ENCODE measurements at regions not wholly inside any gene's neighbourhood (a gene's known extent, or its start where the extent isn't known, plus 50 kb on each side); places are given as distances from the start of the nearest gene placed in this dataset.

DNA sequence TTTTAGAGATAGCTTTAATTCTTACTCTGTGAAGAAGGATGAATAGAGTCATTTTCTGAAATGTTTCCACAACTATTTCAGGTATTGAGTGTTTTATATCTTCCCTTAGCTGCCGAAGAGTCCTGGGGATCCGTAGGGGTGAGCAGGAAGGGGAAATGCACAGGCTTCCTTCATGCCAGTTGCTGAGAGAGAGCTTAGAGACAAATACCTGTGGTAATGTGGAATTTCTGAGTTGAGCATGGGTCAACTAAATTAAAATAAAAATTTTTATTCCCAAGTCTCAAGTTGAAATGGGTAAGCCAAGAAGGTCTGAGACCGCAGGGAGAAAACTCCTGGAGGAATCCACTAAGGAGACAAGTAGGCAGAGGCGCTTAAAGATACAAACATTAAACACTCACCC lies 185.7 kb downstream of the DAD1 start:
- no peak for DNase-seq (ENCODE audit: extremely low spot score)
- TF ChIP-seq FOXK2 (IDR thresholded peaks at IDR 0.05) (no peak), SP1 (IDR thresholded peaks at IDR 0.05) (no peak), ZNF384 (IDR thresholded peaks at IDR 0.05) (no peak), ELF4 (IDR thresholded peaks at IDR 0.05) (no peak), NFRKB (IDR thresholded peaks at IDR 0.05) (no peak), FOXM1 (IDR thresholded peaks at IDR 0.05; ENCODE audit: borderline replicate concordance) (no peak), SUZ12 (IDR thresholded peaks at IDR 0.05) (no peak), L3MBTL2 (conservative IDR thresholded peaks at IDR 0.05) (no peak), TARDBP (IDR thresholded peaks at IDR 0.05) (no peak), ARNT (IDR thresholded peaks at IDR 0.05) (no peak), HDGF (IDR thresholded peaks at IDR 0.05; ENCODE audit: borderline replicate concordance) (no peak), LEF1 (IDR thresholded peaks at IDR 0.05; ENCODE audit: borderline replicate concordance) (no peak), FOXA1 (IDR thresholded peaks at IDR 0.05) (no peak), CTBP1 (IDR thresholded peaks at IDR 0.05; ENCODE audit: borderline replicate concordance) (no peak), BHLHE40 (IDR thresholded peaks at IDR 0.05; ENCODE audit: borderline replicate concordance) (no peak)
- TF ChIP-seq, protein P1, sequence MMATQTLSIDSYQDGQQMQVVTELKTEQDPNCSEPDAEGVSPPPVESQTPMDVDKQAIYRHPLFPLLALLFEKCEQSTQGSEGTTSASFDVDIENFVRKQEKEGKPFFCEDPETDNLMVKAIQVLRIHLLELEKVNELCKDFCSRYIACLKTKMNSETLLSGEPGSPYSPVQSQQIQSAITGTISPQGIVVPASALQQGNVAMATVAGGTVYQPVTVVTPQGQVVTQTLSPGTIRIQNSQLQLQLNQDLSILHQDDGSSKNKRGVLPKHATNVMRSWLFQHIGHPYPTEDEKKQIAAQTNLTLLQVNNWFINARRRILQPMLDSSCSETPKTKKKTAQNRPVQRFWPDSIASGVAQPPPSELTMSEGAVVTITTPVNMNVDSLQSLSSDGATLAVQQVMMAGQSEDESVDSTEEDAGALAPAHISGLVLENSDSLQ (IDR thresholded peaks at IDR 0.05), result no peak
- ChIA-PET POLR2A (no interaction called here), CTCF (no interaction called here)

DNA sequence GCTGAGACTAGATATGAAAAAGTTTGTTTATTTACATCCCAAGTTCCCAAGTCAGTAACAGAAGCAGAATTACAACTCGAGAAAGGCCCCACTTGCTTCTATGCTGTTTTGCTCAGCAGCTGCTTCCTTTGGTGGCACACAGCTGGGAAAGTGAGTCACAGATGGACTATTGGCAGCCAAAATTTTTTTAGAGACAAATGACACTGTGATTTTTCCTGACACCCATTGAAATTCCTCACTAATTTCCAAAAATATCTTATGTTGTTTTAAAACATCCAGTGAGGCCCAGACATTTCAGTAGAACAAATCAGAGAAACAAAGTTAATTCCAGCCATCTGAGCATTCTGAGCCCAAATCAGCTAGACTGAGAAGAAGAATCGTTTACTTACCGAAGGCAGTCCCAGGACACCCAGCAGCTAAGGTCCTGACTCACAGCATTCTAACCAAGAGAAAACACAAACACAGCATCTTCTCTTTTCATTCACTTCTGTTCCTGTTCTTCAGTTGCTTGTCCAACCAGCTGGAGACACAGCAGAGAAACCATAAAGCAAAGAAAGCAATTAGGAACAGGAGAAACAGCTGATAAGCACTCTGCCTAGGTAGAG lies 188.3 kb downstream of the DAD1 start:
- ChIA-PET CTCF (no interaction called here), POLR2A (no interaction called here)
- no peak for DNase-seq (ENCODE audit: extremely low spot score)
- TF ChIP-seq BHLHE40 (IDR thresholded peaks at IDR 0.05; ENCODE audit: borderline replicate concordance) (no peak), L3MBTL2 (conservative IDR thresholded peaks at IDR 0.05) (no peak), LEF1 (IDR thresholded peaks at IDR 0.05; ENCODE audit: borderline replicate concordance) (no peak), SUZ12 (IDR thresholded peaks at IDR 0.05) (no peak), HDGF (IDR thresholded peaks at IDR 0.05; ENCODE audit: borderline replicate concordance) (no peak), FOXK2 (IDR thresholded peaks at IDR 0.05) (no peak), ARNT (IDR thresholded peaks at IDR 0.05) (no peak), FOXM1 (IDR thresholded peaks at IDR 0.05; ENCODE audit: borderline replicate concordance) (no peak), ELF4 (IDR thresholded peaks at IDR 0.05) (no peak)

DNA sequence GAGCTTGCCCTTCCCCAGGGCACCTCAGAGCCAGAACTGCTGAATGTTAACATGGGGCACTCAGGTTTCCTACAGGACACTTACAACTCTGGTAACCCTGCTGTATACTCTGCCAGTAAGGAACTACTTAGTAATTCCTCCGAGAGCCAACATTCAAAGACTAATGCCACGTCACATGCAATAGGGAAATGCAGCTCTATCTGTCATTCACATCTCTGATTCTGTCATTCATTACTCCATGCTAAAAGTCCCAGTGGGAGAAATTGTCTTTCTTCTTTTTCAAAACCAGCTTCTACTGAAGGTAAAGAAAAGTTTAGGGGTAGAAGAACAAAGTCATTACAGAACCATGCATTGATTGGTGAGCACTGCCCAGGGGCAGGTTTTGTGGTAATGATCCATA lies 189.2 kb downstream of the DAD1 start:
- ChIA-PET POLR2A (no interaction called here), CTCF (no interaction called here)
- DNase-seq (ENCODE audit: extremely low spot score), result no peak
- TF ChIP-seq FOXM1 (IDR thresholded peaks at IDR 0.05; ENCODE audit: borderline replicate concordance), result no peak
- TF ChIP-seq ZNF384 (IDR thresholded peaks at IDR 0.05), result no peak
- no peak for TF ChIP-seq BHLHE40 (IDR thresholded peaks at IDR 0.05; ENCODE audit: borderline replicate concordance)
- TF ChIP-seq SP1 (IDR thresholded peaks at IDR 0.05), result no peak
- no peak for TF ChIP-seq CTBP1 (IDR thresholded peaks at IDR 0.05; ENCODE audit: borderline replicate concordance)

DNA sequence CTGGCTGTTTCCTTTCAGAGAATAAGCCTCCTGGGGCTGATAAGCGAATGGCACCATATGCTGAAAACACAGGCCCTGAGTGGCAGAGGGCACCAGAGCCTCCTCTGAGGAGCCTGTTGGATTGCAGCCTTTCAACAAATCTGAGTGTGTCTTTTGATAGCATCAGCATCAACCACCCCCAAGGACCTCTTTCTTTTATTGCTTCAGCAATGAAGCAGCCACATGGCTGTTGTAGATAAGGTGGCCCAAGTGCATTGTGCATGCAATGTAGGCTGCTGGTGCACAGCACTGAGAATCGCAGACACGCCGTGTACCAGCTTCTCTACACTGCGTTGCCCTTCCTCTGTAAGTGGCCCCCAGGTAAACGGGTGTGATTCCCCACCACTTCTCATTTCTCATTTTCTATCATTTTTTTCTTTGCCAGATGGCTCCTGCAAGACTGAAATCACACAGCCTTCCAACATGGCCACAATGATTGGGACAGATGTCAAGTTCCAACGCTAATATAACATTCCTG lies 191.7 kb downstream of the DAD1 start:
- no peak for DNase-seq (ENCODE audit: extremely low spot score)
- TF ChIP-seq BHLHE40 (IDR thresholded peaks at IDR 0.05; ENCODE audit: borderline replicate concordance), result no peak
- no peak for TF ChIP-seq TARDBP (IDR thresholded peaks at IDR 0.05)
- no peak for TF ChIP-seq SUZ12 (IDR thresholded peaks at IDR 0.05)
- no peak for TF ChIP-seq CTBP1 (IDR thresholded peaks at IDR 0.05; ENCODE audit: borderline replicate concordance)
- no peak for TF ChIP-seq LEF1 (IDR thresholded peaks at IDR 0.05; ENCODE audit: borderline replicate concordance)
- TF ChIP-seq FOXA1 (IDR thresholded peaks at IDR 0.05), result no peak
- ChIA-PET CTCF (interaction anchor here (1.4 kb wide), 1 partner anchor 160 kb away, joined by 4 read pairs; no protein-coding TSS in a partner anchor), POLR2A (no interaction called here)

DNA sequence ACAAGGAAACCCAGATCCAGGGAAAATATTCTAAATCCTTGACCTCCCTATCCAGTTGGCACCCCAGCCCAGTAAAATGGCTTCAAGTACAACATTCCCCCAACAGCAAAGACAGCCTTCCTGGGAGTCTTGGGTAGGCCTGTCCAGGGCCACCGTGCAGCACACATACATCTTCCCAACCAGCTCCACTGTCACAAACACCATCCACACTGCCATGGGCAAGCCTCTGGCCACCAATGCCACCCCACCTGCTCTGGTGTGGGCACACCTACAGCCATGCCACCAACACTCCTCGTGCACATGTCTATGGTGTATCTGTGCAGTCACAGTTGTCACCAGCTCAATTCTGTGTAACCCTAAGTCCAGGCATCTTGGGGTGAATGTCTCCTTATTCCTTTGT lies 193.2 kb downstream of the DAD1 start:
- DNase-seq (ENCODE audit: extremely low spot score), result no peak
- ChIA-PET CTCF (no interaction called here), POLR2A (no interaction called here)
- no peak for TF ChIP-seq SP1 (IDR thresholded peaks at IDR 0.05)

DNA sequence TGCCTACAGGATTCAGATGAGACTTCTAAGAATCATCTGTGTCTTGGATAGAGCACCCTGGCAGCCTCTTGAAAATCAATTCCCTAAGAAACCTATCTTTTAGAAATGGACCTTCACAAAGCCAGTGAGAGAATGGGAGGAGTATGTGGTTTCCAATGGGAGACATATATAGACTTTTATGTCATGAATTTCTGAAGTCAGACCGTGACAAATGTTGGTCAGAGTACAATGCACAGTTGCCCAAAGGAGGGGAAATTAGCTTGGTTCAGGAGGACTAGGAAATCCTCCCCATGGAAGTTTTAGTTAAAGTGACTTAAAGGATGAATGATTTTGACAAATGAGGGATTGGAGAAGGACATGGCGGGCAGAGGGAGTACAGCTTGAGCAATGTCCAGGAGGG lies 194.4 kb downstream of the DAD1 start:
- TF ChIP-seq HDGF (IDR thresholded peaks at IDR 0.05; ENCODE audit: borderline replicate concordance), result no peak
- no peak for TF ChIP-seq ZNF384 (IDR thresholded peaks at IDR 0.05)
- no peak for TF ChIP-seq ARNT (IDR thresholded peaks at IDR 0.05)
- TF ChIP-seq L3MBTL2 (conservative IDR thresholded peaks at IDR 0.05), result no peak
- TF ChIP-seq FOXA1 (IDR thresholded peaks at IDR 0.05), result no peak
- TF ChIP-seq SUZ12 (IDR thresholded peaks at IDR 0.05), result no peak
- no peak for TF ChIP-seq LEF1 (IDR thresholded peaks at IDR 0.05; ENCODE audit: borderline replicate concordance)
- no peak for DNase-seq (ENCODE audit: extremely low spot score)
- ChIA-PET CTCF (no interaction called here), POLR2A (no interaction called here)

DNA sequence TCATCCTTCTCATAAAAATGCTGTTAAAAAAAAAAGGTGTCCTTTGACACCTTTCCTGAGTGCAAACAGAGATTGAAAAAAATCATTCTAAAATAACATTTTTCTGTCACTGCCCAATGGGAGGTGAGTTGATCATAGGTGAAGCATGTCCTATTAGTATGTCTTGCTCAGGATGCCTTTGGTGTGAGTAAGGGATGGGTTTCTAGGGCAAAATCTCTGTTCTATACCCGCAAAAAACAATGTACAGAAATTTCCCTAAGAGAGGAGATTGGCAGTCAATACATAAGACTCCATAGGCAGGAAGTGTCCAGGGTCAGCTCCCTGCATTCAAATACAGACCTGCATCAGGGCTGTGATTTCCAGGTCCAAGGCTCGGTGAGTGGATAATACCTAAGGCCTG lies 195.2 kb downstream of the DAD1 start:
- POLR2A ChIA-PET, result no interaction called here
- CTCF ChIA-PET, result no interaction called here
- TF ChIP-seq FOXM1 (IDR thresholded peaks at IDR 0.05; ENCODE audit: borderline replicate concordance) (no peak), ZNF384 (IDR thresholded peaks at IDR 0.05) (no peak), L3MBTL2 (conservative IDR thresholded peaks at IDR 0.05) (no peak), LEF1 (IDR thresholded peaks at IDR 0.05; ENCODE audit: borderline replicate concordance) (no peak), SP1 (IDR thresholded peaks at IDR 0.05) (no peak), FOXA1 (IDR thresholded peaks at IDR 0.05) (no peak), ARNT (IDR thresholded peaks at IDR 0.05) (no peak), NFRKB (IDR thresholded peaks at IDR 0.05) (no peak), ELF4 (IDR thresholded peaks at IDR 0.05) (no peak)
- TF ChIP-seq, protein P1 (IDR thresholded peaks at IDR 0.05), result no peak
- DNase-seq (ENCODE audit: extremely low spot score), result no peak

Data from HEK293T (cell line).